ENCODE measurements at regions not wholly inside any gene's neighbourhood (a gene's known extent, or its start where the extent isn't known, plus 50 kb on each side); places are given as distances from the start of the nearest gene placed in this dataset.

GRCh38 chr3:177281292-177282118, 84.2 kb upstream of the TBL1XR1 start:
- H3K9ac ChIP-seq (ENCODE audit: low read length): no peak overlapping the region
- no peaks in the 10 kb centered on the region for H3K9me2 ChIP-seq (ENCODE audit: insufficient read depth, low read length)
- no peak overlapping the region for H3K27ac ChIP-seq (ENCODE audit: low read length)
- H2AFZ ChIP-seq (ENCODE audit: low read depth, low read length): no peak overlapping the region
- H3K27me3 ChIP-seq (ENCODE audit: insufficient read depth, low read depth, low read length): no peaks in the 10 kb centered on the region
- H3K79me2 ChIP-seq (replicated peaks; ENCODE audit: insufficient read depth, low read length): no peaks in the 10 kb centered on the region
- H3F3A ChIP-seq (ENCODE audit: insufficient read depth, low read length, poor library complexity, severe bottlenecking): no peaks in the 10 kb centered on the region
- TF ChIP-seq EP300 (conservative IDR thresholded peaks at IDR 0.05; ENCODE audit: poor library complexity, severe bottlenecking): no peak
- TF ChIP-seq REST (IDR thresholded peaks at IDR 0.05; ENCODE audit: borderline replicate concordance): no peak
- TF ChIP-seq POLR2AphosphoS5 (IDR thresholded peaks at IDR 0.05): no peak
- TF ChIP-seq EZH2 (IDR thresholded peaks at IDR 0.05; ENCODE audit: borderline replicate concordance, insufficient read depth, low read length, poor library complexity, severe bottlenecking): no peak
- no peak for TF ChIP-seq MXI1 (conservative IDR thresholded peaks at IDR 0.05; ENCODE audit: poor library complexity, severe bottlenecking)
- no peak for TF ChIP-seq TAF1 (IDR thresholded peaks at IDR 0.05; ENCODE audit: low read depth)
- no peak for TF ChIP-seq RAD21 (conservative IDR thresholded peaks at IDR 0.05)
- no peak for TF ChIP-seq CTCF (IDR thresholded peaks at IDR 0.05; ENCODE audit: poor library complexity, severe bottlenecking)
- TF ChIP-seq SMC3 (conservative IDR thresholded peaks at IDR 0.05; ENCODE audit: poor library complexity): no peak
- H3K36me3 ChIP-seq (ENCODE audit: insufficient read depth, low read length): no peaks in the 10 kb centered on the region
- no peak overlapping the region for H3K4me2 ChIP-seq (ENCODE audit: low read length)
- no peaks in the 10 kb centered on the region for H4K20me1 ChIP-seq (ENCODE audit: insufficient read depth)
- no peak overlapping the region for H3K4me3 ChIP-seq (ENCODE audit: low read length)
- H3K9me3 ChIP-seq (ENCODE audit: low read length): no peaks in the 10 kb centered on the region

- Histone ChIP-seq H3K79me2 (replicated peaks; ENCODE audit: insufficient read depth, low read length) (no peaks in the 10 kb centered on the region), H3K9me3 (ENCODE audit: low read length) (no peaks in the 10 kb centered on the region), H3K9ac (ENCODE audit: low read length) (no peak overlapping the region)
Measured at GRCh38 chr3:177282119-177282655, 84.9 kb upstream of the TBL1XR1 start.

More at GRCh38 chr3:177282119-177282655, 84.9 kb upstream of the TBL1XR1 start:
- Histone ChIP-seq H4K20me1 (ENCODE audit: insufficient read depth) (no peaks in the 10 kb centered on the region), H3K4me3 (ENCODE audit: low read length) (no peak overlapping the region), H3K36me3 (ENCODE audit: insufficient read depth, low read length) (no peaks in the 10 kb centered on the region), H3F3A (ENCODE audit: insufficient read depth, low read length, poor library complexity, severe bottlenecking) (no peaks in the 10 kb centered on the region), H3K27me3 (ENCODE audit: insufficient read depth, low read depth, low read length) (no peaks in the 10 kb centered on the region), H2AFZ (ENCODE audit: low read depth, low read length) (no peak overlapping the region), H3K4me2 (ENCODE audit: low read length) (no peak overlapping the region), H3K27ac (ENCODE audit: low read length) (no peak overlapping the region), H3K9me2 (ENCODE audit: insufficient read depth, low read length) (no peaks in the 10 kb centered on the region)
- TF ChIP-seq EZH2 (IDR thresholded peaks at IDR 0.05; ENCODE audit: borderline replicate concordance, insufficient read depth, low read length, poor library complexity, severe bottlenecking) (no peak), RAD21 (conservative IDR thresholded peaks at IDR 0.05) (no peak), SMC3 (conservative IDR thresholded peaks at IDR 0.05; ENCODE audit: poor library complexity) (no peak), REST (IDR thresholded peaks at IDR 0.05; ENCODE audit: borderline replicate concordance) (no peak), TAF1 (IDR thresholded peaks at IDR 0.05; ENCODE audit: low read depth) (no peak), EP300 (conservative IDR thresholded peaks at IDR 0.05; ENCODE audit: poor library complexity, severe bottlenecking) (no peak), CTCF (IDR thresholded peaks at IDR 0.05; ENCODE audit: poor library complexity, severe bottlenecking) (no peak), POLR2AphosphoS5 (IDR thresholded peaks at IDR 0.05) (no peak), MXI1 (conservative IDR thresholded peaks at IDR 0.05; ENCODE audit: poor library complexity, severe bottlenecking) (no peak)

Data from neural cell (in vitro differentiated cells).